Right forelimb (tissue), 1 donor: ENCODE measurements at regions not wholly inside any gene's neighbourhood (a gene's known extent, or its start where the extent isn't known, plus 50 kb on each side); places are given as distances from the start of the nearest gene placed in this dataset.
A peak's percentile ranks its signal among the peaks of the same experiment; 100 is the strongest.

ENCODE experiments used
- DNase-seq: peaks from one replicate; pipeline ENCODE4 v3.0.0-alpha.2; 2018

DNA sequence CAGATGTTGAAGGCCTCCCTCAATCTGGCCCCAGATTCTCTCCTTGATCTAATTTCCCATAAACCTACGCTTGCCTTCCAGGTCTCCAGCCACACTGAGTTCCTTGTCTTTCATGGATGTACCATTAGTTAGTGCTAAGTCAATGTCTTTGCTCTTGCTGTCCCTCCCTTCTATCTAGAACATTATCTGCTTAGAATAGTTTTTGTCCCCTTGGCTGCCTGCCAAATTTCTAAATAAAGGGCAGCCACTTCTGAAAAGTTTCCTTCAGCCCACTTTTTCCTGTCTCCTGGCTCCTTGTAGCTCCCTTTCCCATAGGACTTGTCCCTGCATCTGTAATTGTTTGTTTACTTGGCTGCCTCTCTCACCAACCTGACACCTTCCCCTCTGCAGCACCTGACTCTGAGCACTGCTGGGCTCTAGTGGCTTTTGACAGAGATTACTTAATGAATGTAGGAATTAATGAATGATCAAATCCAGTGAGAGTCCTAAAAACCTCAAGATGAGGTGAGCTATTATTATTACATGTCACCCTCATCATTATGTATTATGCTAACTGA is 58.3 kb downstream of the CXCL12 start:
- DNase-seq = no peak

DNA sequence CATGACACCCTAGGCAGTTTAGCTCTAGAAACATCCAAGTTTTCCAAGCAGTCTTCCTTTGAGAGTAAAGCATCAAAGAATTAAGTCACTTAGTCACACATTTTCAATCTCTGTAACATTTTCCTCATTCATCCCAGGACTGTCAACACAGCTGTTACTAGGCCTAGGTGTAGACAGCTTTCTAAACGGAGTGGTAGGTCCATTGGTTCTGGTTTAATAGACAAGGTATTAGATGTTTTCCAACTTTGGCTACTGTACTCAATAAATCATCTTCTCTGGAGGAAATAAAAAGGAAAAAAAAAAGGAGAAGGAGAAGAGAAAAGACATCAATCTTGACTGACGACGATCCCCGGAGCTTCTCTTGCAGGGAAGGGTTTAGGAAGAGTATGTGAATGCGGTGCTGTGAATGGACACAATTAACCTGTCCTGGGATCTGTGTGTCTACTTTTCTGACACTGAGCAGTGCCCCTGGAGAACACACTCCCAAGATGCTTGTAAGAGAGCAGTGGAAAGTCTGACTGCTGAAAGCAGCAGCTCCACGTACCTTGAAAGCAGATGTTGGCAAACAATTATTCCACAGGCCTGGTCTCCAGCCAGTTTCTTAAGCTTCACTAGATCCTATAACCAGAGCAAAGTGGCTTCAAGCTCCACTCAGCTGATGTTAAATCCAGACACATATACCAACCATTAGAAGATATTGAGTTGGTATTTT is 59.1 kb downstream of the CXCL12 start:
- no peak for DNase-seq

DNA sequence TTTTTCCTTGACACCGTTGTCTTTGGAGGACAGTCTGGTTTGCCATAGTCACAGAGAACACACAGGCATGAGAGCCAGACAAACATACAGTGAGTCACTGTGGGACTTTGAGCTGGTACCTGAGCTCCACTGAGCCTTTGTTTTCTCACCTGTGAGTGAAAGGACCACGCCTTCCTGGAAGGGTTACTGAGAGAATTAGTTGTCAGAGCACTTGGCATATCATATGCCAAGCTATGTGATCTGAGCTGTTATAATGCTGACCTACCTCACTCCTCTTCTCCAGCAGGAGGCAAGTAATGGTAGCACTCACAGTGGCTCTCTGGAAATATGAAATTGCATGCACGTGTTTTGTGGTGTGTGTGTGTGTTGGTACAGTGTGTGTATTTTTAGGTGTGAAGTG is 59.7 kb downstream of the CXCL12 start:
- no peak for DNase-seq

DNA sequence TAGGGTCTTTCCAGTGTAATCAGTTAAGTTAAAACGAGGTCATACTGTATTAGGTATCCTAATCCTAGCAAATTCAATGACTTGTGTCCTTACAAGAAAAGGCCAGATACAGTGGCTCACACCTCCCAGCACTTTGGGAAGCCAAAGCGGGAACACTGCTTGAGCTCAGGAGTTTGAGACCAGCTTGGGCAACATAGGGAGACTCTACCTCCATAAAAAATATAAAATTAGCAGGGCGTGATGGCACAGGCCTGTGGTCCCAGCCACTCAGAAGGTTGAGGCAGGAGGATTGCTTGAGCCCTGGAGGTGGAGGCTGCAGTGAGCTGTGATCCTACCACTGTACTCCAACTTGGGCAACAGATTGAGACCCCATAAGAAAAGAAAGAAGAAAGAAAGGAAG is 61.1 kb downstream of the CXCL12 start:
- DNase-seq = no peak

DNA sequence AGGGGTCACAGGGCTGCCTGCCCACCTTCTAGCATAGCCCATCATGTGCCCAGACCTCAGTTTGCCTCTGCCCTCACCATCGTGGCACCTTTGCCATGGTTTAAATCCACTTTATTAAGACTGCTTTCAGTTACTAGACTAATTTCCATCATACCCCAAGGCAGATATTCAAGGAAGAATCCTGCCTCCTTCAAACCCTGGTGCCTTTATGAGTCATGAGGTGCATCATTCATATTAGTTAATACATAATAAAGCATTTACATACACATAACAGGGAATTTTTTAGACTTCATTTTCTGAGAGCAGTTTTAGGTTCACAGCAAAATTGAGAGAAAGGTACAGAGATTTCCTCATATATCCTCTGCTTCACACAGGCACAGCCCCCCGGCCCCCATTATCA is 62.8 kb downstream of the CXCL12 start:
- no peak for DNase-seq

DNA sequence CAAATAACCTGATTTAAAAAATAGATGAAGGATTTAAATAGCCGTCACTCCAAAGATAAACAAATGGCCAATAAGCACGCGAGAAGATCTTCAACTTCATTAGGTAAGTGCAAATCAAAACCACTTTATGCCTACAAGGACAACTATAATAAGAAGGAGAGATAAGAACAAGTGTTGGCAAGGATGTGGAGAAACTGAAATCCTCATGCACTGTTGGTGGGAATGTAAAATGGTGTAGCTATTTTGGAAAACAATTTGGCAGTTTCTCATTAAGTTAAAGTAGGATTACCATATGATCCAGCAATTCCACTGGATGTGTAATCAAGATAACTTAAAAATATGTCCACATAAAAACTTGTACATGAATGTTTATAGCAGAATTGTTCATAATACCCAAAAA is 64.1 kb downstream of the CXCL12 start:
- no peak for DNase-seq

DNA sequence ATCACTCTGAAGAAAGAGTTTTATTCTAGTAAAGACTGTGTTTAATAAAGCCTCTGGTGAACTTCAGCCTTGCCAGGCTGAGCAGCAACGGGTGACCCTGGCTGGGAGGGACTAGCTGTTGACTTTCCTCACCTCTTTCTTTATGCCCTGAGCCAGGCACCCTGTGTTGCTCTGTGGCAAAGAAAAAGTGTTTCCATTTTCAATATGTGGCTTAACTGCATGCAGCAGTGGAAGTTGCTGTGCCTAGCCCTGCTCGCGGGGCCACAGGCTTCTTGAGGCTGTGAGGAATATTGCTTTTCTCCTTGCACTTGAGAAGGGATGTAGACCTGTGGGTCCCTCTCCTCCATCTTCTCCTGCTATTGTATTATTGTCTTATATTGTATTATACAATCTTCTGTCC is 67.0 kb downstream of the CXCL12 start:
- DNase-seq = no peak

DNA sequence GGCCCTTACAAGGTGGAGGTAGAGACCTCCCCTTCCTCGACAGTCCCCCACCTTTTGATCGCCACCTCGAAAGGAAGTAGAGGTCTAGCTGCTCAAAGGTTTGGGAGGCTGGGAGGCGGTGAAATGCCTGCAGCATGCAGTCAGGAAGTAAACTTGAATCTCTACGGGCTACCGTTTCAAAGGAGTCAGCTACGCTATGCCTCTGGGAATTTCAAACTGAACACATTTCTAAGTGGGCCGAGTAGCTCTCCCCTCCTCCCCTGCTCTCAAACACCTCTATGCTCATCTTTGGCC is 68.0 kb downstream of the CXCL12 start:
- no peak for DNase-seq

DNA sequence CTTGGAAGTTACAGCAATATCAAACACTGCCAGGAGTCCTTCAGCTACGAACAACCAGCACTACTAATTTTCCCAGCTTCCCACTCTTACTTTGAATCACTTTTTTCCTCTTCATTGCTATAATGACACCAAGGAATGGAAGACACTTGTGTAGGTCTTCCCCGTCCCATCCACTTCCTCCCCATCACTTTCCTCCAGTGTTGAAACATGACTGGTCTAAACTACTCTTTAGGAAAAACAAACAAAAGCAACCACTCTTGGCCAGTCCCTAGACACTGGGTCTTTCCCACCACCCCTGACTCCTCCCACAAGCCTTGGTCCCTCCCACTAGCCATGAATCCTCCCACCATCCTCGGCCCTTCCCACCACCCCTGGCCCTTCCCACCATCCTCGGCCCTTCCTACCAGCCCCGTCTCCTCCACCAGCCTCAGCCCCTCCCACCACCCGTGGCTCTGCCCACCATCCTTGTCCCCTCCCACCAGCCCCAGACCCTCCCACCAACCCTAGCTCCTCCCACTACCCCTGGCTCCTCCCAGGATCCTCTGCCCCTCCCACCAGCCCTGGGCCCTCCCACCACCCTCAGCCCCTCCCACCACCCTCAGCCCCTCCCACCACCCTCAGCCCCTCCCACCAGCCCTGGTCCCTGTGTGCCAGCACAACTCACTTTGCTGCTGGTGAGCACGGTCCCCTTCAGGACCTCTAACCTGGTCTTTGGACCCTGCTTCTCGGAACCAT is 68.5 kb downstream of the CXCL12 start:
- DNase-seq = no peak

DNA sequence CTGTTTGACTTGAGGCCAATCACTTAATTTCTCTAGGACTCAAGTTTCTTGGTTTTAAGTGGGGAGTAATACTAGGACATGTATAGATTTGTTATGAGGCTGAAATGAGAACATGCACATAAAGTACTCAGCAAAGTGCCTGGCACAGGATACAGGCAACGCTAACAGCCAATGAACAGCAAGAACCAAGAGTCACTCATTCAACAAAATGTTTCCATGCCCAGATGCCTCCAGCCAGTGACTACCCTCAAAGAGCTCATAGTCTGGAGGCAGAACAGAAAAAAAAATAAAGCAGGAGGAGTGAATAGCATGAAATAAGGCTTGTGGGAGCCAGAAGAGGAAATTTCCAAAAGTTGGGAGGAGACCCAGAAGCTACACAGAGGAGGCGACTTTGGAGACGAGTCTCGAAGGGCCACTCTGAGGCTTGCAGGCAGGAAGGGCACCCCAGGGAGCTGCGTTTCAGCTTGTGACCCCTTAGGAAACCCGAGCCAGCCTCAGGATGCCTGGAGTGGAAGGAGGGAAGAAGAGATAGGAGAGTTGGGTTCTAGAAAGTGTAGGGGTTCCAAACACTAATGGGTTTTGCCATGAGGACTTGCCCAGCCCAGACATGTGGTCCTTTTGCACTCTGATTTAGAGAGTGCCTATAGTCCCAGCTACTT is 70.0 kb downstream of the CXCL12 start:
- DNase-seq = no peak

DNA sequence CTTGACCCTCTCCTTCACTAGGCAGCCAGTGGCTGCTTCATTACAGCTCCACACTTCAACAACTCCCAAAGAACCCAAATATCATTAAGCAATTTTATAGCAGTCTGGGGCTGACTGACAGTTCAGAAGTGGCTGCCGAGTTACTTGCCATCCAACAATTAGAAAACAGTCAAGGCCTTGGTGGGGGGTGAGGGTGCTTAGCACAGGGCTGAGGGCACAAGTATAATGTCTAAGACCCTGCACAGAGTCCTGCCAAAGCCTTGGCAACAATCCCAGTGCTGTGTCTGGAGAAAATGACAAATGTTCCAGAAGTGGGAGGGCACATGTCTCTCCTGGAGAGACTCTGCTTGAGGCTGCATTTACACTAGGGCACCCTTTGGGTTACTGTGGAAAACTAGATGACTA is 71.1 kb downstream of the CXCL12 start:
- no peak for DNase-seq

DNA sequence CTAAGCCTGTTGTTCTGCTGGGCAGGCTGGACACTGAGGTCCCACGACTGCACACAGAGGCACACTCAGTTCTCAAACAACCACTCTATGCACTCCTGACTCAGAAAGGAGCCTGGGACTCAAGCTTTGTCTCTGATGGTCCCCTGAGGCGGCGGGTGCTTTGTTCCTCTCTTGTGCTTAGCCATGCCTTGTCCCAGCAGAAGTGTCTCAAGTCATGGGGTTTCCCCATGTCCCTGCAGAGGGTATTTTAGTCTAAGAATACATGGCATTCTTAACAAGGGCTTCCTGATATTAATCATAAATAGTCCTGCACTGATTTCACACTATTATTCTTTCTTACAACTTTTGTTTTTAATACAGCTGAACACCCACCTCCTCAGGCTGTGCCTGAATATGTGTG is 72.5 kb downstream of the CXCL12 start:
- DNase-seq = no peak

DNA sequence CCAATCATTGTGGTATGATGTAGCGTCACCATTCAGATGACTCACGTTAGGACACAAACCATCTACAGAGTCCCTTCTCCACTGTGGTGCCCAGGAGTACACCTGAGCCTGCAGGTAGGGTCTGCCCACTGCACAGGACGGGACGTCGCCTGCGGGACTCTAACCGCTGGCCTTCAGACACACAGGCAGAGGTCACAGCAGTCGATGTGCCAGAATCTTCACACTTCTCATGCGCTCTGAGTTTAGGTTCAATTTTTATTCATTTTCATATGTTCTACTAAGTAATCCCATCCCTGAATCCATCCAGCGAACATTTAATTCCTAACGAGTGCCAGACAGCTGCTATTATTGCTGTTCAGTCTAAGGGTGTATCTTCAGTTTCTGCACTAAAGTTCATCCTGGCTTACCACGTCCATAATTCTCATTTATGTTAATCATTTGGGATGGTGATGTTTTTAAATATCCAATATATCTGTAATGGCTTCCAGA is 73.3 kb downstream of the CXCL12 start:
- DNase-seq = no peak

DNA sequence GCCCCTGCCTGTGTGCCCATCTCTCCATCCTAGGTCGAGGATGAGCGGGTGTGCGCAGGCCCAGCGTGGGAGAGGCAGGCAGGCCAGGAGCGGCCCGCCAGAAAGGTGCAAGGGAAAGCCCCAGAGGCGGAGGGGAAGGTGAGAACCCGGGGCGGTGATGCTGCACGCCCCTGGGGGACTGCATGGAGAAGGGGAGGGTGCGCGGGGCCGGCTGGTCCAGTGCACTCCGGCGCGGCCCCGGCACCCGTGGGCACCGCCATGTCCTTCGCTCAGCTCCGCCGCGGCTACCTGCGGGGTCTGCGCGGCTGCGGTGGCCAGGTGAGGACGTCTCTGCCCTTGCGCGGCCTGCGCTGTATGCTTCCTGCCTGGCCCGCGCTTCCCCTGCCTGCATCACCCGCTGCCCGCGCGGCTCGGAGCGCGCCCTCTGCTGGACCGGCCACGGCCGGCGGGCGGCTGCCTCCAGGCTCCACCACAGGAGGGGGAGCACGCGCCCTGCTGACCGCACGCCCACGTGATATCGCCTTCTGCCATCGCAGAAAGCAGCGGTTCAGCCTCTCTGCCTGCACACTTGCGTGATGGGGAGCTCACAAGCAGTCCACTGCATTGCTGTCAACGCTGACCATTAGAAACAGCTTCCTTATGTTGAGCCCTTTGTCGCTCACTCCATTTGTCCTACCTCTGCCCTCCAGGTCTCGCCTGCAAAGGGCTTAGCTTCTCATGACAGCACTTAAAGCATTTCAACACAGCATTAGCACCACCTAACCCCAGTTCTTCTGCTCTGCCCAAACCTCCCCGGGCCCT is 73.9 kb downstream of the CXCL12 start:
- DNase-seq = peak; percentile 94

DNA sequence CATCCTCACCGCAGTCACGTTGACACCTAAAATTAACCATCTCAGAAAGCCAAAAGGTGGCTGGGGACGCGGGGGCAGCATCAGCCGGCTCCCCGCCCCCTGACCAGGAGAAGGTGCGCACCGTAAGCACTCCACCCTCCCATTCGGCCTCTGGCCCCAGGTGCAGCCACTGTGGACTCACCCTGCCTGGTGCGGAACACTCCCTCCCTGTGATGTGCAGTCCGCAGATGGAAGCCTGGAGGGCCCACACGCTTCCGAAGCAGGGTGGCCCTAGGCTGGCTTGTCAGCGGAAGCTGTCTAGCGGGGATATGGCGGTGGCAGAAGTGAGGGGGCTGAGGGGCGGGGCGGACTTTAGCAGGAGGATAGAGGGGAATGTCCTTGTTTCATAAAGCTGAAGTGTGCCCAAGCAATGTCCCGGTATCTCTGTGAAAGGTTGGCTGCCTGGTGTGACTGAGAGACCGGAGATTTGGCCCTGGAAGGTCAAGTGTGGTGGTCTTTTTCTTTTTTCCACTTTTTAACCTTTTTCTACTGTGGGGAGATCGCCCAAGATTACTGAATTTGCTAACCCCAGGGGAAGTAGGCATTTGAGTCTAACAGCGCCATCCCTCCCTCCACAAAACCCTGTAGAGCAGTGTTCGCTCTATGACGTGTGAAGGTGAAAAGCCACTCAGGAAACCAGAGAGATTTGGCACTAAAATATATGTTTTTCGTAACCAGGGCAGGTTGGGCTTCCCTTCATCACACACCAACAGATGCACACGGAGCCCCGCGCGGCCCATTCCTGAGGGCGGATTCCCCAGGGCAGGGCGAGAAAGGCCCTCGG is 74.7 kb downstream of the CXCL12 start:
- DNase-seq = no peak

DNA sequence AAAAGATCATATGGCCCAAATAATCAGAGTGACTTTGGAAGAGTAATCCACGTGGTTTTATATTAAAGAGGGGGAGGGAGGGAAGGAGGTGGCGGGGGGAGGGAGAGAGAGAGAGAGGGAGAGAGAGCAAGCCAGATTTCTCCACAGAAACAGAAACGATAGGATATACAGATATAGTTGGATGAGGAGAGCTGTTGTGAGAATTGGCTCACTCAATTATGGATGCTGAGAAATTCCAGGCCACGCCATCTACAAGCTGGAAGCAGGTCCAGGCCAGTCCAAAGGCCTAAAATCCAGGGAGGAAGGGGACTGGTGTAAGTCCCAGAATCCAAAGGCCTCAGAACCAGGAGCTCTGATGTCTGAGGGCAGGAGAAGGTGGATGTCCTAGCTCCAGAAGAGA is 75.5 kb downstream of the CXCL12 start:
- DNase-seq = no peak

DNA sequence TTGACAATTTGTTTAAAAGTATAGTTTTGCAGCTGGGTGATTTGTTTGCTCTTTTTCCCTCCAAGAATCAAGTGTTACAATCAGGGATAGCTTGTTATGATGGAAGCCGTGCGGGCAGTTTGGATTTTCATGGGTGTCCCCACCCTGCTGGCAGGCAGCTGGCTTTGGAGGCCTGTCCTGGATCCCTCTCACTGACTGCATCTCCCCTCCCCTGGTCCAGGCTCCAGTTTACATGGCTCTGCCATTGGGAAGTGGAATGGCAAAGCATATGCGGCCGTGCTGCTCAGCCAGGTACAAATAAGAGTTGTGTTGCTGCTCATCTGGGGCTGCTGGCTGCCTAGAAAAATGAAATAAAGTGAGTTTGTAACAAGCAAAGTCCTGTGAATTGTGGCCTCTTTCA is 76.0 kb downstream of the CXCL12 start:
- DNase-seq = no peak

DNA sequence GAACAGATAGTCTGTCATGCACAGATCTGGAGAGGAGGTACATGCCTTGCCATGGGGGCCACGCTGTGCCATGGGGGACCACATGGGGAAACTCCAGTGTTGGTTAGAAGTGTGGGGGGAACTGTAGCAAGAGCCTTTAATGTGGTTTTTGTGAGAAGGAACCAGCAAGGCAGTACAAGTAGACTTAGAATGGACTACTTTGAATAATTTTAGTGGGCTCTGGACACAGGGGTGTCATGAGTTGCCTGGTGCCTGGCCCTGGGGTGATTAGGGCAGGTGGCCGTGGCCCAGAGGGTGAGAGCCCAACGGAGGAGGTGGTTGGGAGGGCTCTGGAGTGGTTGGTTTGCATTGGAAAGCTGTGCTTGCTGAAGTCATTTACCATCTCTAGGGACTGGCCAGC is 77.2 kb downstream of the CXCL12 start:
- DNase-seq = no peak

DNA sequence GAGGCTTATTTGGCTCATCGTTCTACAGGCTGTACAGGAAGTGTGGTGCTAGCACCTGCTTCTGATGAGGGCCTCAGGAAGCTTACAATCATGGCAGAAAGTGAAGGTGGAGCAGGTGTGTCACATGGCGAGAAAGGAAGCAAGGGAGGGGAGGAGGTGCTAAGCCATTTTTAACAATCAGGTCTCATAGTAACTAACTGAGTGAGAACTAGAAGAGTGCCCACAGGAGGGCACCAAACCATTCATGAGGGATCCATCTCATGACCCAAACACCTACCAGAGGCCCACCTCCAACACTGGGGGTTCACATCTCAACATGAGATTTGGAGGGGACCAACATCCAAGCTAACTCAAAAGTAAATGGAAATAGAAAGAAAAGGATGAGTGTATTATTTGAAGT is 78.1 kb downstream of the CXCL12 start:
- DNase-seq = no peak

DNA sequence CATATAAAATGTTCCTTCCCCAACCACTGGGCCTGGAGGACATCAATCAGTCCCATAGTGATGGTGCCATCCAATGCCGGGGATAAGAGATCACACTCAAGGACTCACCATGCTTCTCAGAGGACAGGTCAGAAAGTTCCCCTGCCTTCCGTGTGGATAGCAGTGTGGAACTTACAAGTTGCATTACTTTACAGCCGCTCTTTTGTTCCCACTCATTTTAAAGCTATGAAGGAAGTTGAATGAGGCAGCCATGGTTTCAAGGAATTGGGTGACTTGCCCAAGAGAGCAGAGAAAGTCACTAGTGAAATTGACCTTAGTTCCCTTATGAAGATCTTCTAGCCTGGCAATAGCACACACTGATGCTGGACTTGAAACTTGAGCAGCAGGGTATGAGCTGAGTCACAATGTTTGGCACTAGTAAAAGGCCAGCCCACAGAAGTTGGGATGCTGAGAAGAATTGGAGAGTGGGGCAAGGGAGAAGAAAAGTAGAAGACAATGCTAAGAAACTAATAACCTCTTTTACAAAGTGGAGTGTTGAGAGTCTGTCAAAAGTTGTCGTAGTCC is 78.7 kb downstream of the CXCL12 start:
- DNase-seq = no peak

DNA sequence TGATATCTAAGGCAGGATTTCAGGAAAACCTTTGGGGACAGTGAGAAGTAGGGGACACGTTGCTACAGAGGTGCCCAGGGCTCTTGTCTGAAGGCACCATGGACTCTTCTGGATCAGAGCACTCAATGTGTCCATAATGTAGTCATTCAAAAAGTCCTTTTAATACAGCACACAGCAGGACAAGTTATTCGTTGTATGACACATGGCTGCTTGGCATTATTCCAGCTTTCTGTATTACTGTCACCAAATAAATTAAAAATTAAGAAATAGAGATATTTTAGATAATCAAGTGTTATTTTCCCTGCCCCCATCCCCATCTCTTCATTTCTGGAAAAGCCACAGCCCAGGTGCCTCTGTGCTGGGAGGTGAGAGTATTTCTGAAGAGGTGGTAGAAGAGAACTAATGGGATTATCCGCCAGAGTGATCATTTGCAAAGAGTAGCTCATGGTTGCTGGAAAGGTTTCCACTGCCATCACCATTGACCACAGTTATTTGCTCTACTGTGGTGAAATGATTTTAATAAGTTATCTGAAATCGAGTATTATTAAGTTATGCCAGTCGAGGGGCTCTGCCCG is 83.0 kb downstream of the CXCL12 start:
- DNase-seq = no peak
